Fibroblast of lung (primary cell): ENCODE measurements at regions not wholly inside any gene's neighbourhood (a gene's known extent, or its start where the extent isn't known, plus 50 kb on each side); places are given as distances from the start of the nearest gene placed in this dataset.

Experiments used
- DNase-seq, 2 donors: peaks; one replicate each; pipeline versions ENCODE4 v3.0.0 to v3.0.0-alpha.2; 2010; ENCODE audit warnings: low read depth in 2 of 2
- H2AFZ ChIP-seq: 2 replicates; pipeline ENCODE4 v1.5.1; 2012; ENCODE audit warnings: low read length, control low read depth, inconsistent platforms
- H3K27ac ChIP-seq: 2 replicates; pipeline ENCODE4 v1.5.1; 2011; ENCODE audit warnings: low read length, control low read depth; ENCODE audit not compliant: insufficient read depth
- H3K27me3 ChIP-seq: 2 replicates; pipeline ENCODE4 v1.5.1; 2011; ENCODE audit warnings: mild to moderate bottlenecking, low read length; ENCODE audit not compliant: control insufficient read depth, insufficient read depth
- H3K36me3 ChIP-seq: 2 replicates; pipeline ENCODE4 v1.5.1; 2011; ENCODE audit warnings: low read length; ENCODE audit not compliant: control insufficient read depth, insufficient read depth
- H3K4me1 ChIP-seq: 2 replicates; pipeline ENCODE4 v1.5.1; 2011; ENCODE audit warnings: low read length; ENCODE audit not compliant: control insufficient read depth, insufficient read depth; ENCODE audit errors: extremely low read depth
- H3K4me2 ChIP-seq: 2 replicates; pipeline ENCODE4 v1.5.1; 2011; ENCODE audit warnings: low read length, control low read depth; ENCODE audit not compliant: insufficient read depth; ENCODE audit errors: extremely low read depth
- H3K4me3 ChIP-seq, 4 experiments: fragments of 200-600 bp in 1 of 4; sonication (generic) in 1 of 4; replicated peaks in 1 of 4; 2 replicates each; pipeline ENCODE4 v1.5.1; 2011 to 2016; ENCODE audit warnings: low read length in 4 of 4, low read depth in 3 of 4, mild to moderate bottlenecking in 3 of 4, control low read depth in 2 of 4, inconsistent platforms in 1 of 4, mixed read lengths in 1 of 4; ENCODE audit not compliant: insufficient read depth in 1 of 4; ENCODE audit errors: control extremely low read depth in 1 of 4
- H3K79me2 ChIP-seq: 2 replicates; pipeline ENCODE4 v1.5.1; 2012; ENCODE audit warnings: mild to moderate bottlenecking, low read length, inconsistent platforms; ENCODE audit not compliant: control insufficient read depth, insufficient read depth
- H3K9ac ChIP-seq: 2 replicates; pipeline ENCODE4 v1.5.1; 2011; ENCODE audit warnings: mild to moderate bottlenecking, low read length, control low read depth; ENCODE audit not compliant: insufficient read depth
- H3K9me3 ChIP-seq: 2 replicates; pipeline ENCODE4 v1.5.1; 2012; ENCODE audit warnings: low read depth, low read length; ENCODE audit not compliant: control insufficient read depth, insufficient read depth
- H4K20me1 ChIP-seq: 2 replicates; pipeline ENCODE4 v1.5.1; 2011; ENCODE audit warnings: low read length; ENCODE audit not compliant: control insufficient read depth, insufficient read depth; ENCODE audit errors: extremely low read depth
- CTCF ChIP-seq, 2 donors: IDR thresholded peaks in 1 of 2; conservative IDR thresholded peaks in 1 of 2; 1 replicate in 1 of 2; 2 replicates in 1 of 2; pipeline ENCODE4 v1.5.1; 2011 to 2012; ENCODE audit warnings: low read length in 2 of 2, control low read depth in 1 of 2, inconsistent platforms in 1 of 2, low read depth in 1 of 2, mild to moderate bottlenecking in 1 of 2
- EZH2 ChIP-seq: IDR thresholded peaks from 2 replicates; pipeline ENCODE4 v1.5.1; 2012; ENCODE audit warnings: low read length, control low read depth, mild to moderate bottlenecking; ENCODE audit errors: missing control alignments

- H3K9me3 ChIP-seq, result no peaks in the 10 kb centered on the region
- no peaks in the 10 kb centered on the region for H3K4me1 ChIP-seq
- no peaks in the 10 kb centered on the region for H3K36me3 ChIP-seq
- no peak overlapping the region for H2AFZ ChIP-seq
- TF ChIP-seq EZH2, result no peak
- no peak for TF ChIP-seq CTCF (conservative IDR thresholded peaks at IDR 0.05 in 1 of 2, IDR thresholded peaks at IDR 0.05 in 1 of 2; ENCODE audit: low read depth in 1 of 2, low read length in 2 of 2)
- DNase-seq, result no peak
- H3K4me3 ChIP-seq, result no peak overlapping the region
- no peaks in the 10 kb centered on the region for H4K20me1 ChIP-seq
- H3K27me3 ChIP-seq, result no peaks in the 10 kb centered on the region
- H3K9ac ChIP-seq, result no peak overlapping the region
- H3K79me2 ChIP-seq, result no peaks in the 10 kb centered on the region
- H3K4me2 ChIP-seq, result no peak overlapping the region
- H3K27ac ChIP-seq, result no peak overlapping the region
Measured at GRCh38 chr20:22308934-22309333, 275.4 kb downstream of the FOXA2 start.

GRCh38 chr20:22307409-22307808 is 277.0 kb downstream of the FOXA2 start:
- Histone ChIP-seq H3K27ac (no peak overlapping the region), H3K4me2 (no peak overlapping the region), H3K9me3 (no peaks in the 10 kb centered on the region), H3K36me3 (no peaks in the 10 kb centered on the region), H4K20me1 (no peaks in the 10 kb centered on the region), H3K79me2 (no peaks in the 10 kb centered on the region), H2AFZ (no peak overlapping the region), H3K4me1 (no peaks in the 10 kb centered on the region), H3K4me3 (no peak overlapping the region), H3K27me3 (no peaks in the 10 kb centered on the region), H3K9ac (no peak overlapping the region)
- TF ChIP-seq EZH2 (no peak), CTCF (conservative IDR thresholded peaks at IDR 0.05 in 1 of 2, IDR thresholded peaks at IDR 0.05 in 1 of 2; ENCODE audit: low read depth in 1 of 2, low read length in 2 of 2) (no peak)
- no peak for DNase-seq

- TF ChIP-seq EZH2 (no peak), CTCF (conservative IDR thresholded peaks at IDR 0.05 in 1 of 2, IDR thresholded peaks at IDR 0.05 in 1 of 2; ENCODE audit: low read depth in 1 of 2, low read length in 2 of 2) (no peak)
- no peak overlapping the region for H2AFZ ChIP-seq
Measured at GRCh38 chr20:22305381-22305780, 279.0 kb downstream of the FOXA2 start.

More at GRCh38 chr20:22305381-22305780, 279.0 kb downstream of the FOXA2 start:
- H4K20me1 ChIP-seq, result no peaks in the 10 kb centered on the region
- H3K27me3 ChIP-seq, result no peaks in the 10 kb centered on the region
- no peaks in the 10 kb centered on the region for H3K36me3 ChIP-seq
- H3K9ac ChIP-seq, result no peak overlapping the region
- H3K4me1 ChIP-seq, result no peaks in the 10 kb centered on the region
- no peaks in the 10 kb centered on the region for H3K9me3 ChIP-seq
- H3K27ac ChIP-seq, result no peak overlapping the region
- H3K79me2 ChIP-seq, result no peaks in the 10 kb centered on the region
- no peak overlapping the region for H3K4me2 ChIP-seq
- no peak for DNase-seq
- no peak overlapping the region for H3K4me3 ChIP-seq
